ENCODE measurements at regions not wholly inside any gene's neighbourhood (a gene's known extent, or its start where the extent isn't known, plus 50 kb on each side); places are given as distances from the start of the nearest gene placed in this dataset.
"Not testable (repeated sequence)": the region's sequence is repeated elsewhere in the genome, so short reads cannot be mapped to it uniquely, and the experiment has no call there.

DNA sequence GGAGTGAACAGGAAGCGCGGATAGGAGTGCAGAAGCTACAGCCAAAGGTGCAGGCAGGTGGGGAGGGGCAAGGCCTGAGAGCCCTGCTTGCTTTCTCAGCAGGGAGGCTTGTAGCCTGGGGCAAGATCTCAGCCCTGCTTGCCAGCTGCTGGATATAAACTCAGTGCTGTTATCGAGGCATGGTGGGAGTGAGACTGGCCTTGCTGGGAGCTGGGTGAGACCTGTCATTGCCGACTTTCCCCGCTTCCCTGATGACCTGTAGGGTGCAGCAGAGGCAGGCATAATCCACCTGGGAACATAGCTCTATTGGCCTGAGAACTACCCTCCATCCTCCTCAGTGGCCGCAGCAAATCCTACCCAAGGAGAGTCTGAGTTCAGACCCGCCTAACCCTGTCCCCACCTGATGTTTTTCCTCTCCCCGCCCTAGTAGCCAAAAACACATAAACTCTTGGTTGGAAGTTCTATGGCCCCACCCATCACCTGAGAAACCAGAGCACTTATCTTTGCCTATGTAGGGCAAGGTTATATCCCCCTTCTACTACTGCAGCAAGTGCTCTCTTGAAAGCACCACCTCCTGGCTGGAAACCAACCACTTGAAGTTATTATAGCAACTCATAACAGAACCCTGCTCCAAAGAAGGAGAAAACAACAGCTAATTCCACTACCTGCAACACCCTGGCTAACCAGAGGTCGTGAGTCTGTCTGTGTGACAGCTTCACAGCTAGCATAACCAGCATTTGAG lies 80.7 kb downstream of the FHIP1A start:
- no peak overlapping the region for H3K27ac ChIP-seq (ENCODE audit: low read depth, low read length)
- TF ChIP-seq, protein P1, sequence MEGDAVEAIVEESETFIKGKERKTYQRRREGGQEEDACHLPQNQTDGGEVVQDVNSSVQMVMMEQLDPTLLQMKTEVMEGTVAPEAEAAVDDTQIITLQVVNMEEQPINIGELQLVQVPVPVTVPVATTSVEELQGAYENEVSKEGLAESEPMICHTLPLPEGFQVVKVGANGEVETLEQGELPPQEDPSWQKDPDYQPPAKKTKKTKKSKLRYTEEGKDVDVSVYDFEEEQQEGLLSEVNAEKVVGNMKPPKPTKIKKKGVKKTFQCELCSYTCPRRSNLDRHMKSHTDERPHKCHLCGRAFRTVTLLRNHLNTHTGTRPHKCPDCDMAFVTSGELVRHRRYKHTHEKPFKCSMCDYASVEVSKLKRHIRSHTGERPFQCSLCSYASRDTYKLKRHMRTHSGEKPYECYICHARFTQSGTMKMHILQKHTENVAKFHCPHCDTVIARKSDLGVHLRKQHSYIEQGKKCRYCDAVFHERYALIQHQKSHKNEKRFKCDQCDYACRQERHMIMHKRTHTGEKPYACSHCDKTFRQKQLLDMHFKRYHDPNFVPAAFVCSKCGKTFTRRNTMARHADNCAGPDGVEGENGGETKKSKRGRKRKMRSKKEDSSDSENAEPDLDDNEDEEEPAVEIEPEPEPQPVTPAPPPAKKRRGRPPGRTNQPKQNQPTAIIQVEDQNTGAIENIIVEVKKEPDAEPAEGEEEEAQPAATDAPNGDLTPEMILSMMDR (conservative IDR thresholded peaks at IDR 0.05): peak; percentile 77
- no peak overlapping the region for H3K4me3 ChIP-seq (ENCODE audit: low read length)
- H3K27ac Mint-ChIP-seq: peak overlapping the region; percentile 41
- H3K27me3 ChIP-seq (ENCODE audit: control insufficient read depth, insufficient read depth, low read length, poor library complexity, severe bottlenecking): no peaks in the 10 kb centered on the region
- peaks cover 10% of the 10 kb centered on the region for H3K36me3 Mint-ChIP-seq (ENCODE audit: low read depth)
- peaks cover 18% of the 10 kb centered on the region for H3K9me3 Mint-ChIP-seq
- peak; percentile 92 for DNase-seq
- H3K36me3 ChIP-seq (ENCODE audit: control insufficient read depth, insufficient read depth, low read length): no peaks in the 10 kb centered on the region
- no peaks in the 10 kb centered on the region for H3K27me3 Mint-ChIP-seq (ENCODE audit: insufficient read depth)
- no peaks in the 10 kb centered on the region for H3K4me1 ChIP-seq (ENCODE audit: control insufficient read depth, insufficient read depth, low read length)
- H3K9ac ChIP-seq (ENCODE audit: extremely low read depth, low read length, poor library complexity, severe bottlenecking): no peak overlapping the region
- H3K4me3 Mint-ChIP-seq: no peak overlapping the region
- peaks cover 8% of the 10 kb centered on the region for H3K9me3 ChIP-seq (ENCODE audit: control insufficient read depth, low read length)
- peaks cover 19% of the 10 kb centered on the region for H3K4me1 Mint-ChIP-seq
- 71 to 80% methylated on average over 7 to 9 of the region's 9 CpGs for WGBS, 2 experiments (ENCODE audit: insufficient coverage in 1 of 2, insufficient read length in 1 of 2)

DNA sequence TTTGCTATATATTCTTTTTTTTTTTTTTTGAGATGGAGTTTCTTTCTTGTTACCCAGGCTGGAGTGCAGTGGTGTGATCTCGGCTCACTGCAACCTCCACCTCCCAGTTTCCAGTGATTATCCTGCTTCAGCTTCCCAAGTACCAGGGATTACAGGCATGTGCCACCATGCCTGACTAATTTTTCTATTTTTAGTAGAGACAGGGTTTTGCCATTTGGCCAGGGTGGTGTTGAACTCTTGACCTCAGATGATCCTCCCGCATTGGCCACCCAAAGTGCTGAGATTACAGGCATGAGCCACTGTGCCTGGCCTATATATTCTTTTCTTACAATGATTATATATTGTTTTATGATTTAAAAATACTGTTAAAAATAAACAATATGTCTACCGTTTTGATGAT lies 86.6 kb downstream of the FHIP1A start:
- H3K4me3 ChIP-seq (ENCODE audit: low read length); H3K27me3 ChIP-seq (ENCODE audit: control insufficient read depth, insufficient read depth, low read length, poor library complexity, severe bottlenecking); H3K4me3 Mint-ChIP-seq; H3K36me3 ChIP-seq (ENCODE audit: control insufficient read depth, insufficient read depth, low read length); H3K36me3 Mint-ChIP-seq (ENCODE audit: low read depth); H3K27ac ChIP-seq (ENCODE audit: low read depth, low read length); H3K27ac Mint-ChIP-seq; H3K4me1 Mint-ChIP-seq; H3K4me1 ChIP-seq (ENCODE audit: control insufficient read depth, insufficient read depth, low read length); H3K9ac ChIP-seq (ENCODE audit: extremely low read depth, low read length, poor library complexity, severe bottlenecking); DNase-seq; H3K9me3 ChIP-seq (ENCODE audit: control insufficient read depth, low read length); H3K27me3 Mint-ChIP-seq (ENCODE audit: insufficient read depth): not testable (repeated sequence)
- 94% methylated on average over 3 of the region's 3 CpGs; no CpG with 5 or more reads in 1 of the 2 experiments for WGBS, 2 experiments (ENCODE audit: insufficient coverage in 1 of 2, insufficient read length in 1 of 2)
- H3K9me3 Mint-ChIP-seq: peaks cover 18% of the 10 kb centered on the region

DNA sequence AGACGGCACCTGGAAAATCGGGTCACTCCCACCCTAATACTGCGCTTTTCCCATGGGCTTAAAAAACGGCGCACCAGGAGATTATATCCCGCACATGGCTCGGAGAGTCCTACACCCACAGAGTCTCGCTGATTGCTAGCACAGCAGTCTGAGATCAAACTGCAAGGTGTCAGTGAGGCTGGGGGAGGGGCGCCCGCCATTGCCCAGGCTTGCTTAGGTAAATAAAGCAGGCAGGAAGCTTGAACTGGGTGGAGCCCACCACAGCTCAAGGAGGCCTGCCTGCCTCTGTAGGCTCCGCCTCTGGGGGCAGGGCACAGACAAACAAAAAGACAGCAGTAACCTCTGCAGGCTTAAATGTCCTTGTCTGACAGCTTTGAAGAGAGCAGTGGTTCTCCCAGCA lies 102.6 kb downstream of the FHIP1A start:
- not testable (repeated sequence) for H3K4me3 ChIP-seq (ENCODE audit: low read length); H3K4me1 ChIP-seq (ENCODE audit: control insufficient read depth, insufficient read depth, low read length); H3K27me3 Mint-ChIP-seq (ENCODE audit: insufficient read depth); H3K4me3 Mint-ChIP-seq; H3K9ac ChIP-seq (ENCODE audit: extremely low read depth, low read length, poor library complexity, severe bottlenecking); H3K27ac ChIP-seq (ENCODE audit: low read depth, low read length); DNase-seq; H3K27me3 ChIP-seq (ENCODE audit: control insufficient read depth, insufficient read depth, low read length, poor library complexity, severe bottlenecking); H3K4me1 Mint-ChIP-seq; H3K27ac Mint-ChIP-seq; H3K36me3 ChIP-seq (ENCODE audit: control insufficient read depth, insufficient read depth, low read length)
- 92% methylated on average over 11 of the region's 11 CpGs; no CpG with 5 or more reads in 1 of the 2 experiments for WGBS, 2 experiments (ENCODE audit: insufficient coverage in 1 of 2, insufficient read length in 1 of 2)
- peaks cover 18% of the 10 kb centered on the region for H3K9me3 ChIP-seq (ENCODE audit: control insufficient read depth, low read length)
- H3K9me3 Mint-ChIP-seq: peaks cover 24% of the 10 kb centered on the region
- peaks cover 23% of the 10 kb centered on the region for H3K36me3 Mint-ChIP-seq (ENCODE audit: low read depth)

DNA sequence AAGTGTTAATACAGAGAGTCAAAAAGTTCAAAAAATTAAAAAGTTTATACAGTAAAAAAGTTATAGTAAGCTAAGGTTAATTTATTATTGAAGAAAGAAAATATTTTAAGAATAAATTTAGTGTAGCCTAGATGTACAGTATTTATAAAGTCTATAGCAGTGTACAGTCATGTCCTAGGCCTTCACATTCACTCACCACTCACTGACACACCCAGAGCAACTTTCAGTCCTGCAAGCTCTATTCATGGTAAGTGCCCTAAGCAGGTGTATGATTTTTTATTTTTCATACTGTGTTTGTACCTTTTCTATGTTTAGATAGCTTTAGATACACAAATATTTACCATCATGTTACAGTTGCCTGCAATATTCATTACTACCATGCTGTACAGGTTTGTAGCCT lies 108.9 kb downstream of the FHIP1A start:
- Histone ChIP-seq H3K9me3 (ENCODE audit: control insufficient read depth, low read length) (no peaks in the 10 kb centered on the region), H3K9ac (ENCODE audit: extremely low read depth, low read length, poor library complexity, severe bottlenecking) (no peak overlapping the region), H3K4me1 (ENCODE audit: control insufficient read depth, insufficient read depth, low read length) (no peaks in the 10 kb centered on the region), H3K4me3 (ENCODE audit: low read length) (no peak overlapping the region), H3K27ac (ENCODE audit: low read depth, low read length) (no peak overlapping the region), H3K27me3 (ENCODE audit: control insufficient read depth, insufficient read depth, low read length, poor library complexity, severe bottlenecking) (no peaks in the 10 kb centered on the region), H3K36me3 (ENCODE audit: control insufficient read depth, insufficient read depth, low read length) (no peaks in the 10 kb centered on the region)
- H3K4me3 Mint-ChIP-seq: no peak overlapping the region
- no peak for DNase-seq
- no peak overlapping the region for H3K27ac Mint-ChIP-seq
- H3K9me3 Mint-ChIP-seq: no peaks in the 10 kb centered on the region
- H3K27me3 Mint-ChIP-seq (ENCODE audit: insufficient read depth): no peaks in the 10 kb centered on the region
- peaks cover 10% of the 10 kb centered on the region for H3K4me1 Mint-ChIP-seq
- no peaks in the 10 kb centered on the region for H3K36me3 Mint-ChIP-seq (ENCODE audit: low read depth)
- TF ChIP-seq, protein P1 (conservative IDR thresholded peaks at IDR 0.05): no peak

Measured in endodermal cell (in vitro differentiated cells).